Stomach (tissue), 8 donors: ENCODE measurements at regions not wholly inside any gene's neighbourhood (a gene's known extent, or its start where the extent isn't known, plus 50 kb on each side); places are given as distances from the start of the nearest gene placed in this dataset.

ENCODE experiments used
- DNase-seq, 2 donors: peaks; one replicate each; pipeline versions ENCODE4 v3.0.0 to v3.0.0-alpha.2; 2013 to 2019
- H3K27ac ChIP-seq, 5 donors: fragments of 200-600 bp in 4 of 5; sonication (generic) in 4 of 5; one replicate each; pipeline ENCODE4 v1.5.1; 2013 to 2019; ENCODE audit warnings: mild to moderate bottlenecking in 1 of 5, moderate library complexity in 1 of 5
- H3K27me3 ChIP-seq, 3 donors: fragments of 200-600 bp; sonication (generic); one replicate each; pipeline ENCODE4 v1.5.1; 2017 to 2019; ENCODE audit warnings: mixed run types in 1 of 3
- H3K36me3 ChIP-seq, 4 donors: fragments of 200-600 bp; sonication (generic); 1 replicate in 3 of 4; 2 replicates in 1 of 4; pipeline ENCODE4 v1.5.1; 2016 to 2019
- H3K4me1 ChIP-seq, 4 donors: fragments of 200-600 bp; sonication (generic); one replicate each; pipeline ENCODE4 v1.5.1; 2016 to 2019
- H3K4me3 ChIP-seq, 4 donors: fragments of 200-600 bp; sonication (generic) in 3 of 4; one replicate each; pipeline ENCODE4 v1.5.1; 2016 to 2019; ENCODE audit warnings: mild to moderate bottlenecking in 1 of 4
- H3K9me3 ChIP-seq, 4 donors: fragments of 200-600 bp; sonication (generic); one replicate each; pipeline ENCODE4 v1.5.1; 2016 to 2019
- EP300 ChIP-seq: sonication (generic); formaldehyde crosslinking; IDR thresholded peaks from one replicate; pipeline ENCODE4 v1.6.1; 2017; ENCODE audit warnings: antibody characterized with exemption
- POLR2A ChIP-seq, 4 donors: fragments of 450-650 bp; IDR thresholded peaks; one replicate each; pipeline ENCODE4 v1.6.1; 2016; ENCODE audit warnings: antibody characterized with exemption in 4 of 4, control low read depth in 2 of 4, mild to moderate bottlenecking in 1 of 4, moderate library complexity in 1 of 4
- POLR2AphosphoS5 ChIP-seq, 3 donors: sonication (generic); formaldehyde crosslinking; IDR thresholded peaks; one replicate each; pipeline ENCODE4 v1.6.1; 2016; ENCODE audit warnings: antibody characterized with exemption in 3 of 3
- WGBS, 5 donors: extraction: QIAGEN DNeasy Blood & Tissue Kit in 3 of 5; methylation state at CpG; one replicate each; pipeline versions ENCODE4 v1.1.5 to v1.1.7; 2013 to 2018; 5-methylcytosine and 5-hydroxymethylcytosine counted together
- intact Hi-C: fragments of 100-400 bp; cut with DNase I; formaldehyde crosslinking; loops from one replicate; pipeline ENCODE4 v1.15.1; 2023; ENCODE audit warnings: low total_unique reads
- TF ChIP-seq, protein P1 (sequence below), 7 experiments: fragments of 450-650 bp in 4 of 7; fragments of 200-600 bp in 3 of 7; sonication (generic) in 3 of 7; IDR thresholded peaks; one replicate each; pipeline ENCODE4 v1.5.1; 2016 to 2019; ENCODE audit warnings: antibody characterized with exemption in 7 of 7, control low read depth in 2 of 7, mild to moderate bottlenecking in 1 of 7
- donor health status: healthy with polysubstance abuse.
- donor health status: Bipolar disorder and iron deficiency.
- donor health status: healthy.

DNA sequence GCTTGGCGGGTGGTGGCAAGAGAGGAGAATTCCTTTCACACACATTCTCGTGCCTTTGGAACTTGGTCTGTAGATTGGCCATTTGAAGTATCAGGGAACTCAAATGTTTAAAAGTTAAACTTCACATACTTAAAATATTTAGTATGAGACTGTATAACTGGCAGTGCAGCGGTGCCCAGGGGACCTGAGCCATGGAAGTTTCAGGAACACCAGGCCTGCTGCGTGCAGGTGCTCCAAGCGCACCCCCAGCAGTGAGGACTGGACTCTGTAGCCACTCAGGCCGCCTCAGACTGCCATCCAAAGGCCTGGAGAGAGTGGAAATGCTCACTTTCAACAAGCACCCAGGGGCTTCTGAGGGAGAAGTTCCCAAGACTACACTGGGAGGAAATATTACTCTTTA lies 273.5 kb upstream of the IRX2 start:
- 75 to 87% (median 83%) methylated on average over 6 of the region's 6 CpGs for WGBS, 5 donors
- H3K4me1 ChIP-seq: no peaks in the 10 kb centered on the region
- no peak for DNase-seq
- no peaks in the 10 kb centered on the region for H3K27me3 ChIP-seq
- H3K36me3 ChIP-seq: no peaks in the 10 kb centered on the region
- no peak for TF ChIP-seq POLR2A (IDR thresholded peaks at IDR 0.05)
- TF ChIP-seq, protein P1, sequence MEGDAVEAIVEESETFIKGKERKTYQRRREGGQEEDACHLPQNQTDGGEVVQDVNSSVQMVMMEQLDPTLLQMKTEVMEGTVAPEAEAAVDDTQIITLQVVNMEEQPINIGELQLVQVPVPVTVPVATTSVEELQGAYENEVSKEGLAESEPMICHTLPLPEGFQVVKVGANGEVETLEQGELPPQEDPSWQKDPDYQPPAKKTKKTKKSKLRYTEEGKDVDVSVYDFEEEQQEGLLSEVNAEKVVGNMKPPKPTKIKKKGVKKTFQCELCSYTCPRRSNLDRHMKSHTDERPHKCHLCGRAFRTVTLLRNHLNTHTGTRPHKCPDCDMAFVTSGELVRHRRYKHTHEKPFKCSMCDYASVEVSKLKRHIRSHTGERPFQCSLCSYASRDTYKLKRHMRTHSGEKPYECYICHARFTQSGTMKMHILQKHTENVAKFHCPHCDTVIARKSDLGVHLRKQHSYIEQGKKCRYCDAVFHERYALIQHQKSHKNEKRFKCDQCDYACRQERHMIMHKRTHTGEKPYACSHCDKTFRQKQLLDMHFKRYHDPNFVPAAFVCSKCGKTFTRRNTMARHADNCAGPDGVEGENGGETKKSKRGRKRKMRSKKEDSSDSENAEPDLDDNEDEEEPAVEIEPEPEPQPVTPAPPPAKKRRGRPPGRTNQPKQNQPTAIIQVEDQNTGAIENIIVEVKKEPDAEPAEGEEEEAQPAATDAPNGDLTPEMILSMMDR (IDR thresholded peaks at IDR 0.05): no peak
- TF ChIP-seq EP300: no peak
- no peak for TF ChIP-seq POLR2AphosphoS5 (IDR thresholded peaks at IDR 0.05)
- intact Hi-C loops: no loop called here
- H3K9me3 ChIP-seq: no peaks in the 10 kb centered on the region
- H3K4me3 ChIP-seq: no peak overlapping the region
- no peak overlapping the region for H3K27ac ChIP-seq

DNA sequence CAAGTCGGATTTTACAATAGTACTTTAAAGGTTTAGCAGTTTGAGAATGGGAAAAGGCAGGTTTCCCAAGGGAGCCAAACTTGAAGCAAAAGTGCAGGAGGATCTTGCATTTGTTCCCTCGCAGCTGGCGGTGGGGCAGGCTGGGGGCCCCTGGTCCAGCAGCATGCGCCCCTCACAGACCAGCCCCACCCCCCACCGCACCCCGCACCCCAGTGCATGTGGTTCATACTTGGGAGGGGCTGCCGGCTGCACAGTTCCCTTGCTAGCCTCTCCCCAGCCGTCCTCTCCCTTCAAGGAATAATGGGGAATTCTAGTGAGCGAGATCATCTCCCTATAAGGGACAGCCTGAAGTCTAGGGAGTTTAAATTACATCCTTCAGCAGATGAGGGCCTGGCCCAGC lies 273.1 kb upstream of the IRX2 start:
- intact Hi-C loops: no loop called here
- Histone ChIP-seq H3K4me3 (no peak overlapping the region), H3K27me3 (no peaks in the 10 kb centered on the region), H3K9me3 (no peaks in the 10 kb centered on the region), H3K4me1 (no peaks in the 10 kb centered on the region), H3K27ac (no peak overlapping the region), H3K36me3 (no peaks in the 10 kb centered on the region)
- WGBS, 5 donors: 69 to 79% (median 73%) methylated on average over 9 of the region's 9 CpGs
- TF ChIP-seq, protein P1 (IDR thresholded peaks at IDR 0.05): no peak
- TF ChIP-seq POLR2AphosphoS5 (IDR thresholded peaks at IDR 0.05) (no peak), EP300 (no peak), POLR2A (IDR thresholded peaks at IDR 0.05) (no peak)
- no peak for DNase-seq

DNA sequence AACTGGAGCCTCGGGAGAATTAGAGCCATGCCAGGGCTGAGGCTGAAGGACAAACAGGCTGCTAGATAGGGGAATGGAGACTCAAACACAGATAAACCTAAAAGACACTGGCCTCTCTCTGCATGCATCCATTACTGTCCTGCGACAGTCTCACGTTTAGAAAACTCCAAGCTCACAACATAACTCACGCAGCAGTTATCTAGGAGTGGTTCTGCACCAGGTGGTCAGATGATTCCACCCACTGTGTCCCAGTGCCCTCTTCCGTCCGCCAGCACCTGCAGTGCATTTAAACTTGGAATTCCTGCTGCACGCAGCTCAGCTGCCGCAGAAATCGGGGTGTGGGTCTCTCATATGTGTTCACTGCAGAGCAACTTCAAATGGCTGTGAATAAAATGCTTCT lies 272.6 kb upstream of the IRX2 start:
- no peaks in the 10 kb centered on the region for H3K27me3 ChIP-seq
- intact Hi-C loops: no loop called here
- no peaks in the 10 kb centered on the region for H3K9me3 ChIP-seq
- H3K27ac ChIP-seq: no peak overlapping the region
- no peak overlapping the region for H3K4me3 ChIP-seq
- H3K36me3 ChIP-seq: no peaks in the 10 kb centered on the region
- no peaks in the 10 kb centered on the region for H3K4me1 ChIP-seq
- TF ChIP-seq POLR2A (IDR thresholded peaks at IDR 0.05) (no peak), EP300 (no peak), POLR2AphosphoS5 (IDR thresholded peaks at IDR 0.05) (no peak)
- TF ChIP-seq, protein P1 (IDR thresholded peaks at IDR 0.05): no peak
- 68 to 78% (median 74%) methylated on average over 9 of the region's 9 CpGs for WGBS, 5 donors
- no peak for DNase-seq

DNA sequence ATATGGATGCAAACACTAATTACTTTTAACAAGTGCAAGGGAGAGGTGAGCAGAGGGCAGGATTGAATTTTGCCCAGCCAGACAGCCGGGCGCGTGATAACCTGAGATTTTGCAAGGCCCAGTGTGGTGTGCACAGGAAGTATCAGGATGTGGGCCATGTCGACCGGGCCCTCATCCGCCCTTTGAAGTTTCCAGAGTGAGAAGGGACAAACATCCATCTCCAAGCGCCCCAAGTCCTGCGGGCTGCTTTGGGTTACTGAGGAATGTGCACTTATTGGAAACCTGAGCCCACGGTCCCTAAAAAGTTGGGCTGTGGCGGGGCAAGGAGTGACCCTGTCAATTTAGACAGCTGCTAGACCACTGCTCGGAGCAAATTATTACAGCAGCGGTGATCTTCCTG lies 272.2 kb upstream of the IRX2 start:
- Histone ChIP-seq H3K9me3 (no peaks in the 10 kb centered on the region), H3K4me1 (no peaks in the 10 kb centered on the region), H3K36me3 (no peaks in the 10 kb centered on the region), H3K27ac (no peak overlapping the region), H3K27me3 (no peaks in the 10 kb centered on the region), H3K4me3 (no peak overlapping the region)
- intact Hi-C loops: no loop called here
- DNase-seq: no peak
- TF ChIP-seq, protein P1 (IDR thresholded peaks at IDR 0.05): no peak
- TF ChIP-seq POLR2AphosphoS5 (IDR thresholded peaks at IDR 0.05) (no peak), EP300 (no peak), POLR2A (IDR thresholded peaks at IDR 0.05) (no peak)
- 67 to 81% (median 79%) methylated on average over 12 of the region's 12 CpGs for WGBS, 5 donors

DNA sequence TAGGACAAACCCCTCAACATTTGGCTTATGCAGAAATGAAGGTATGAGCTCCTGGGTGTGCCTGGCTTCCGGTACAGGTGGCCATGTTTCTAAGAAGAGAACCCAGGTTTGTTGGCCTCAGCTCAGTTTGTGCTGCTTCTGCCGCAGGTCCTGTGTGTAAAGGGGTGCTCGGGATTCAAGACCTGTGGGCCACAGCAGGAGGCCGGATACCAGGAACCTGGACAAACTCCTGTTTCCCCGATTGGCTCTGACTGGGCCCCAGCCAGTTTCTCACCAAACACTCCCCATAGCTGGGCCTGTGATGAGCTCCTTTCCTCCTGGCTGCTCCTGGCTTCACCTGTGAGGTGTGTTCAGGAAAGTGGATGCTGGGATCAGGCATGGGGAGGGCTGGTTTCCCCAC lies 271.2 kb upstream of the IRX2 start:
- Histone ChIP-seq H3K4me3 (no peak overlapping the region), H3K27me3 (no peaks in the 10 kb centered on the region), H3K27ac (no peak overlapping the region), H3K36me3 (no peaks in the 10 kb centered on the region), H3K4me1 (no peaks in the 10 kb centered on the region), H3K9me3 (no peaks in the 10 kb centered on the region)
- TF ChIP-seq EP300 (no peak), POLR2A (IDR thresholded peaks at IDR 0.05) (no peak), POLR2AphosphoS5 (IDR thresholded peaks at IDR 0.05) (no peak)
- TF ChIP-seq, protein P1 (IDR thresholded peaks at IDR 0.05): no peak
- intact Hi-C loops: no loop called here
- WGBS, 5 donors: 87 to 91% (median 91%) methylated on average over 5 of the region's 5 CpGs
- no peak for DNase-seq
